ENCODE measurements at regions not wholly inside any gene's neighbourhood (a gene's known extent, or its start where the extent isn't known, plus 50 kb on each side); places are given as distances from the start of the nearest gene placed in this dataset.
"Not testable (repeated sequence)": the region's sequence is repeated elsewhere in the genome, so short reads cannot be mapped to it uniquely, and the experiment has no call there.

GRCh38 chr3:95711789-95712188, 1102.6 kb upstream of the EPHA6 start:
- no peak for DNase-seq

- no peak for DNase-seq
These were observed 1099.3 kb upstream of the EPHA6 start for GRCh38 chr3:95715128-95715527.

GRCh38 chr3:95717048-95717447, 1097.3 kb upstream of the EPHA6 start:
- no peak for DNase-seq

- DNase-seq: no peak
These were observed 1096.2 kb upstream of the EPHA6 start for GRCh38 chr3:95718168-95718567.

- no peak for DNase-seq
These were observed 1094.9 kb upstream of the EPHA6 start for GRCh38 chr3:95719481-95719880.

- DNase-seq: no peak
These were observed 1092.5 kb upstream of the EPHA6 start for GRCh38 chr3:95721938-95722337.

GRCh38 chr3:95725770-95726169, 1088.6 kb upstream of the EPHA6 start:
- DNase-seq: no peak

GRCh38 chr3:95731753-95732152, 1082.6 kb upstream of the EPHA6 start:
- no peak for DNase-seq

- DNase-seq: no peak
These were observed 1081.1 kb upstream of the EPHA6 start for GRCh38 chr3:95733336-95733735.

- no peak for DNase-seq
These were observed 1076.3 kb upstream of the EPHA6 start for GRCh38 chr3:95738045-95738444.

GRCh38 chr3:95744896-95745295, 1069.5 kb upstream of the EPHA6 start:
- not testable (repeated sequence) for DNase-seq

GRCh38 chr3:95750097-95750496, 1064.3 kb upstream of the EPHA6 start:
- no peak for DNase-seq

GRCh38 chr3:95751509-95751908, 1062.9 kb upstream of the EPHA6 start:
- no peak for DNase-seq

- DNase-seq: no peak
These were observed 1062.2 kb upstream of the EPHA6 start for GRCh38 chr3:95752199-95752598.

GRCh38 chr3:95758707-95759106, 1055.7 kb upstream of the EPHA6 start:
- no peak for DNase-seq

GRCh38 chr3:95759614-95760301, 1054.6 kb upstream of the EPHA6 start:
- DNase-seq: no peak

- no peak for DNase-seq
These were observed 1038.8 kb upstream of the EPHA6 start for GRCh38 chr3:95775486-95776094.

GRCh38 chr3:95781598-95781997, 1032.8 kb upstream of the EPHA6 start:
- DNase-seq: no peak

- no peak for DNase-seq
These were observed 1025.3 kb upstream of the EPHA6 start for GRCh38 chr3:95789111-95789510.

GRCh38 chr3:95797081-95797480, 1017.3 kb upstream of the EPHA6 start:
- DNase-seq: no peak

- no peak for DNase-seq
These were observed 1015.8 kb upstream of the EPHA6 start for GRCh38 chr3:95798628-95799027.

GRCh38 chr3:95810462-95810861, 1003.9 kb upstream of the EPHA6 start:
- no peak for DNase-seq

GRCh38 chr3:95813244-95813643, 1001.1 kb upstream of the EPHA6 start:
- no peak for DNase-seq

GRCh38 chr3:95815828-95816227, 998.6 kb upstream of the EPHA6 start:
- no peak for DNase-seq

- no peak for DNase-seq
These were observed 988.0 kb upstream of the EPHA6 start for GRCh38 chr3:95826419-95826818.

Measured in hippocampal formation (tissue), 2 donors.